AG09319 (cell line): ENCODE measurements at regions not wholly inside any gene's neighbourhood (a gene's known extent, or its start where the extent isn't known, plus 50 kb on each side); places are given as distances from the start of the nearest gene placed in this dataset.
"Not testable (repeated sequence)": the region's sequence is repeated elsewhere in the genome, so short reads cannot be mapped to it uniquely, and the experiment has no call there.

Experiments
- DNase-seq: peaks from one replicate; pipeline ENCODE4 v3.0.0-alpha.2; 2010; ENCODE audit warnings: low read depth; ENCODE audit errors: extremely low read depth
- CTCF ChIP-seq: IDR thresholded peaks from 2 replicates; pipeline ENCODE4 v1.5.1; 2011; ENCODE audit warnings: low read depth, mild to moderate bottlenecking, inconsistent platforms, low read length, moderate library complexity

- no peak for DNase-seq
- no peak for TF ChIP-seq CTCF
Observed at GRCh38 chr20:48493966-48494365, 333.8 kb downstream of the PREX1 start.

GRCh38 chr20:48493331-48493730, 334.5 kb downstream of the PREX1 start:
- not testable (repeated sequence) for DNase-seq

GRCh38 chr20:48492715-48493070, 335.1 kb downstream of the PREX1 start:
- no peak for TF ChIP-seq CTCF

GRCh38 chr20:48492015-48492714, 335.6 kb downstream of the PREX1 start:
- no peak for TF ChIP-seq CTCF
- DNase-seq, result no peak

More at GRCh38 chr20:48492715-48493070, 335.1 kb downstream of the PREX1 start:
- DNase-seq, result no peak

GRCh38 chr20:48490961-48491831, 336.6 kb downstream of the PREX1 start:
- no peak for DNase-seq
- TF ChIP-seq CTCF, result no peak

- DNase-seq, result not testable (repeated sequence)
Observed at GRCh38 chr20:48490341-48490740, 337.5 kb downstream of the PREX1 start.

- TF ChIP-seq CTCF, result no peak
- no peak for DNase-seq
Observed at GRCh38 chr20:48489656-48490055, 338.1 kb downstream of the PREX1 start.

GRCh38 chr20:48489046-48489463, 338.7 kb downstream of the PREX1 start:
- TF ChIP-seq CTCF, result no peak

GRCh38 chr20:48488334-48489034, 339.3 kb downstream of the PREX1 start:
- DNase-seq, result not testable (repeated sequence)

More at GRCh38 chr20:48489046-48489463, 338.7 kb downstream of the PREX1 start:
- no peak for DNase-seq
